Colonic mucosa (tissue), 4 donors: ENCODE measurements at regions not wholly inside any gene's neighbourhood (a gene's known extent, or its start where the extent isn't known, plus 50 kb on each side); places are given as distances from the start of the nearest gene placed in this dataset.

Source experiments
- DNase-seq: peaks from one replicate; pipeline ENCODE4 v3.0.0-alpha.2; 2020
- H3K27ac ChIP-seq: fragments of 200-600 bp; one replicate; pipeline ENCODE4 v1.8.0; 2021
- H3K27me3 ChIP-seq: fragments of 200-600 bp; one replicate; pipeline ENCODE4 v1.8.0; 2021
- H3K36me3 ChIP-seq: fragments of 200-600 bp; one replicate; pipeline ENCODE4 v1.8.0; 2021
- H3K4me1 ChIP-seq: fragments of 200-600 bp; one replicate; pipeline ENCODE4 v1.8.0; 2021; ENCODE audit warnings: mild to moderate bottlenecking
- H3K4me3 ChIP-seq: fragments of 200-600 bp; one replicate; pipeline ENCODE4 v1.8.0; 2021
- H3K9ac ChIP-seq, 2 donors: one replicate each; pipeline ENCODE4 v1.7.0; 2013; ENCODE audit warnings: control low read depth in 2 of 2, low read depth in 2 of 2, low read length in 2 of 2
- H3K9me3 ChIP-seq: fragments of 200-600 bp; one replicate; pipeline ENCODE4 v1.8.0; 2021
- CTCF ChIP-seq: fragments of 200-600 bp; IDR thresholded peaks from one replicate; pipeline ENCODE4 v1.8.0; 2022; ENCODE audit warnings: antibody characterized with exemption, mild to moderate bottlenecking
- intact Hi-C: fragments of 100-400 bp; cut with DNase I; formaldehyde crosslinking; loops from one replicate; pipeline ENCODE4 v1.14.1; 2022
- donor health status: healthy.
- donor health status: DM: no; HTN: no; CAD: no.
- donor health status: DM: no; HTN: no; CAD: no.

- no peak overlapping the region for H3K27ac ChIP-seq
- intact Hi-C loops, result no loop called here
- no peaks in the 10 kb centered on the region for H3K36me3 ChIP-seq
- H3K9ac ChIP-seq, result no peak overlapping the region
- TF ChIP-seq CTCF, result no peak
- H3K9me3 ChIP-seq, result no peaks in the 10 kb centered on the region
- no peak overlapping the region for H3K4me3 ChIP-seq
- H3K27me3 ChIP-seq, result no peaks in the 10 kb centered on the region
- no peaks in the 10 kb centered on the region for H3K4me1 ChIP-seq
- DNase-seq, result no peak
Observed at GRCh38 chr7:15035814-15036213, 133.3 kb upstream of the DGKB start.

- DNase-seq, result no peak
- Histone ChIP-seq H3K9ac (no peak overlapping the region), H3K9me3 (no peaks in the 10 kb centered on the region), H3K36me3 (no peaks in the 10 kb centered on the region), H3K4me1 (no peaks in the 10 kb centered on the region), H3K27me3 (no peaks in the 10 kb centered on the region), H3K27ac (no peak overlapping the region), H3K4me3 (no peak overlapping the region)
- intact Hi-C loops, result no loop called here
- TF ChIP-seq CTCF, result no peak
Observed at GRCh38 chr7:15033039-15033438, 130.5 kb upstream of the DGKB start.

GRCh38 chr7:15018981-15019380, 116.4 kb upstream of the DGKB start:
- intact Hi-C loops, result loop anchor here (5.0 kb wide), 2 partner anchors 302 to 1737 kb away; no protein-coding TSS in a partner anchor
- TF ChIP-seq CTCF, result no peak
- H3K4me1 ChIP-seq, result no peaks in the 10 kb centered on the region
- H3K27me3 ChIP-seq, result no peaks in the 10 kb centered on the region
- no peak overlapping the region for H3K9ac ChIP-seq
- no peaks in the 10 kb centered on the region for H3K36me3 ChIP-seq
- no peaks in the 10 kb centered on the region for H3K9me3 ChIP-seq
- H3K4me3 ChIP-seq, result no peak overlapping the region
- no peak overlapping the region for H3K27ac ChIP-seq
- no peak for DNase-seq

- Histone ChIP-seq H3K27ac (no peak overlapping the region), H3K4me1 (no peaks in the 10 kb centered on the region), H3K9me3 (no peaks in the 10 kb centered on the region), H3K27me3 (no peaks in the 10 kb centered on the region), H3K36me3 (no peaks in the 10 kb centered on the region), H3K4me3 (no peak overlapping the region), H3K9ac (no peak overlapping the region)
- intact Hi-C loops, result loop anchor here (5.0 kb wide), 2 partner anchors 299 to 1734 kb away; no protein-coding TSS in a partner anchor
- TF ChIP-seq CTCF, result no peak
- no peak for DNase-seq
Observed at GRCh38 chr7:15016766-15017165, 114.2 kb upstream of the DGKB start.

- intact Hi-C loops, result loop anchor here (5.0 kb wide), 2 partner anchors 299 to 1734 kb away; no protein-coding TSS in a partner anchor
- Histone ChIP-seq H3K4me3 (no peak overlapping the region), H3K9ac (no peak overlapping the region)
Observed at GRCh38 chr7:15016315-15016667, 113.7 kb upstream of the DGKB start.

More at GRCh38 chr7:15016315-15016667, 113.7 kb upstream of the DGKB start:
- Histone ChIP-seq H3K27me3 (no peaks in the 10 kb centered on the region), H3K27ac (no peak overlapping the region), H3K4me1 (no peaks in the 10 kb centered on the region), H3K9me3 (no peaks in the 10 kb centered on the region), H3K36me3 (no peaks in the 10 kb centered on the region)
- no peak for DNase-seq
- TF ChIP-seq CTCF, result no peak
